Upper lobe of right lung (tissue), 1 donor: ENCODE measurements at regions not wholly inside any gene's neighbourhood (a gene's known extent, or its start where the extent isn't known, plus 50 kb on each side); places are given as distances from the start of the nearest gene placed in this dataset.

Source experiments
- ATAC-seq: fragments of 200-7000 bp; cut with Tn5 transposase; one replicate; pipeline ENCODE4 v1.9.1; 2020; ENCODE audit warnings: mild to moderate bottlenecking, moderate library complexity
- DNase-seq: peaks from one replicate; pipeline ENCODE4 v3.0.0-alpha.2; 2020
- H3K27ac ChIP-seq: fragments of 200-600 bp; one replicate; pipeline ENCODE4 v1.8.0; 2022
- H3K27me3 ChIP-seq: fragments of 200-600 bp; one replicate; pipeline ENCODE4 v1.8.0; 2022; ENCODE audit warnings: mild to moderate bottlenecking
- H3K36me3 ChIP-seq: fragments of 200-600 bp; one replicate; pipeline ENCODE4 v1.8.0; 2022
- H3K4me1 ChIP-seq: fragments of 200-600 bp; one replicate; pipeline ENCODE4 v1.8.0; 2022
- H3K4me3 ChIP-seq: fragments of 200-600 bp; one replicate; pipeline ENCODE4 v1.8.0; 2022; ENCODE audit warnings: mild to moderate bottlenecking
- H3K9me3 ChIP-seq: fragments of 200-600 bp; one replicate; pipeline ENCODE4 v1.8.0; 2022
- intact Hi-C: fragments of 100-400 bp; cut with DNase I; formaldehyde crosslinking; loops from one replicate; pipeline ENCODE4 v1.11.0; 2022
- TF ChIP-seq, protein P1 (sequence below): fragments of 200-600 bp; IDR thresholded peaks from one replicate; pipeline ENCODE4 v1.8.0; 2022; ENCODE audit warnings: antibody characterized with exemption
- donor health status: DM: no; HTN: yes; CAD: no; lungs with severe emphysema.

DNA sequence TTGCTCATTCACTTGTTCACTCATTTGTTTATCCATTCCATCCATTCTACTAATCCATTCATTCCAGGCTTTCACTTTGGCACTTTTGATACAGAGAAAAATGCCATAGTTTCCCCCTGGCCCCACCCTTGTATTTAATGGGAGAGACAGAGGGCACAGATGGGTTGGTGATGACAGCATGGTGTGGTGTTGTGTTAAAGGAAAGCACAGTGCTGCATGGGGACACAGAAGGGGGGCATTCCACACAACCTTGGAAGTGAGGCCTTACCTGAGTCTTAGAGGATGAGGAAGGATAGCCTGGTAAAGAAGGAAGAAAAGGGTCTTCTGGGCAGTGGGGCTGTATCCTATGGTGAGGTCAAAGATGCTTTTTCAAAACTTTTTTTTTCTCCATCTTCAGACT, 248.5 kb upstream of the C11orf87 start:
- no peaks in the 10 kb centered on the region for H3K4me1 ChIP-seq
- no peak for ATAC-seq
- H3K27ac ChIP-seq: no peak overlapping the region
- no peak for DNase-seq
- TF ChIP-seq, protein P1, sequence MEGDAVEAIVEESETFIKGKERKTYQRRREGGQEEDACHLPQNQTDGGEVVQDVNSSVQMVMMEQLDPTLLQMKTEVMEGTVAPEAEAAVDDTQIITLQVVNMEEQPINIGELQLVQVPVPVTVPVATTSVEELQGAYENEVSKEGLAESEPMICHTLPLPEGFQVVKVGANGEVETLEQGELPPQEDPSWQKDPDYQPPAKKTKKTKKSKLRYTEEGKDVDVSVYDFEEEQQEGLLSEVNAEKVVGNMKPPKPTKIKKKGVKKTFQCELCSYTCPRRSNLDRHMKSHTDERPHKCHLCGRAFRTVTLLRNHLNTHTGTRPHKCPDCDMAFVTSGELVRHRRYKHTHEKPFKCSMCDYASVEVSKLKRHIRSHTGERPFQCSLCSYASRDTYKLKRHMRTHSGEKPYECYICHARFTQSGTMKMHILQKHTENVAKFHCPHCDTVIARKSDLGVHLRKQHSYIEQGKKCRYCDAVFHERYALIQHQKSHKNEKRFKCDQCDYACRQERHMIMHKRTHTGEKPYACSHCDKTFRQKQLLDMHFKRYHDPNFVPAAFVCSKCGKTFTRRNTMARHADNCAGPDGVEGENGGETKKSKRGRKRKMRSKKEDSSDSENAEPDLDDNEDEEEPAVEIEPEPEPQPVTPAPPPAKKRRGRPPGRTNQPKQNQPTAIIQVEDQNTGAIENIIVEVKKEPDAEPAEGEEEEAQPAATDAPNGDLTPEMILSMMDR: no peak
- no peak overlapping the region for H3K4me3 ChIP-seq
- no peaks in the 10 kb centered on the region for H3K36me3 ChIP-seq
- no peaks in the 10 kb centered on the region for H3K9me3 ChIP-seq
- H3K27me3 ChIP-seq: no peaks in the 10 kb centered on the region
- intact Hi-C loops: no loop called here

DNA sequence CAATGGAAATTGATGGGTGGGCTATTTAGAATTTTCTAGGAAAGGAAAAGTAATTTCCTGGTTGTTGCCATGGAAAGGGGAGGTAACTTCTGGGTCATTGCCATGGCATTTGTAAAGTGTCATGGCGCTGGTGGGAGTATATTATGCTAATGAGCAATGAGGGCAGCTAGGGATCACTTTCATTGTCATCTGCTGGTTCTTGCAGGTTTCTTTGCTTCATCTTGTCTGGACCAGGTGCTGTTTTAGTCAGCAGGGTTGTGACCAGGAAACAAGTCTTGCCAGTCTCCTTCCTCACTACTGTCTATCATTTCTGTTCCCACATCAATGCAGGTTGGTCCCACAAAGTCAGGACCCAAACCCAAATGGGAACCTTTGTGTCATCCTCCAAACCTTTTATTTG, 237.6 kb upstream of the C11orf87 start:
- DNase-seq: no peak
- no peak overlapping the region for H3K4me3 ChIP-seq
- H3K4me1 ChIP-seq: no peaks in the 10 kb centered on the region
- intact Hi-C loops: no loop called here
- no peaks in the 10 kb centered on the region for H3K27me3 ChIP-seq
- no peak overlapping the region for H3K27ac ChIP-seq
- TF ChIP-seq, protein P1: no peak
- no peak for ATAC-seq
- no peaks in the 10 kb centered on the region for H3K36me3 ChIP-seq
- no peaks in the 10 kb centered on the region for H3K9me3 ChIP-seq

DNA sequence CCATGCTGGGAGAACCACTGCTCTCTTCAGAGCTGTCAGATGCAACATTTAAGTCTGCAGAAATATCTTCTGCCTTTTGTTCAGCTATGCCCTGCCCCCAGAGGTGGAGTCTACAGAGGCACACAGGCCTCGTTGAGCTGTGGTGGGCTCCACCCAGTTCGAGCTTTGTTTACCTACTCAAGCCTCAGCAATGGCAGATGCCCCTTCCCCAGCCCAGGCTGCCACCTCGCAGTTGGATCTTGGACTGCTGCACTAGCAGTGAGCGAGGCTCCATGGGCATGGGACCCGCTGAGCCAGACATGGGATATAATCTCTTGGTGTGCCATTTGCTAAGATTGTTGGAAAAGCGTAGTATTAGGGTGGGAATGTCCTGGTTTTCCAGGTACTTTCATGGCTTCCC, 229.1 kb upstream of the C11orf87 start:
- no peaks in the 10 kb centered on the region for H3K36me3 ChIP-seq
- no peak overlapping the region for H3K4me3 ChIP-seq
- no peaks in the 10 kb centered on the region for H3K4me1 ChIP-seq
- no peak overlapping the region for H3K27ac ChIP-seq
- DNase-seq: no peak
- no peaks in the 10 kb centered on the region for H3K27me3 ChIP-seq
- TF ChIP-seq, protein P1: no peak
- H3K9me3 ChIP-seq: no peaks in the 10 kb centered on the region
- intact Hi-C loops: no loop called here
- ATAC-seq: no peak

DNA sequence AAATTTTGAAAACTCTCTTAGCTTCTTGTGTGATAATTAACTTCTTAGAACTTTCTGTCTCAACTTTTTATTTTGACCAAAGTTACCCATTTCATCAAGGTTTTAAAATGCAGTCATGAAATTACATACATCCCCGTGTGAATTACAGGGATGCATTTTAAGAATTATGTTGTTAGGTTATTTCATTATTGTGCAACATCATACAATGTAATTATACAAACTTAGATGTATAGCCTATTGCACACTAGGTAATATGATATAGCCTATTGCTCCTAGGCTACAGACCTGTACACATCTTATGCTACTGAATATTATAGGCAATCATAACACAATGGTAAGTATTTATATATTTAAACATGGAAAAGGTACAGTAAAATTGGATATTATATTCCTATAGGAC, 228.1 kb upstream of the C11orf87 start:
- intact Hi-C loops: no loop called here
- H3K27ac ChIP-seq: no peak overlapping the region
- no peaks in the 10 kb centered on the region for H3K27me3 ChIP-seq
- H3K4me3 ChIP-seq: no peak overlapping the region
- no peaks in the 10 kb centered on the region for H3K4me1 ChIP-seq
- H3K36me3 ChIP-seq: no peaks in the 10 kb centered on the region
- TF ChIP-seq, protein P1: no peak
- DNase-seq: no peak
- H3K9me3 ChIP-seq: no peaks in the 10 kb centered on the region
- ATAC-seq: no peak

DNA sequence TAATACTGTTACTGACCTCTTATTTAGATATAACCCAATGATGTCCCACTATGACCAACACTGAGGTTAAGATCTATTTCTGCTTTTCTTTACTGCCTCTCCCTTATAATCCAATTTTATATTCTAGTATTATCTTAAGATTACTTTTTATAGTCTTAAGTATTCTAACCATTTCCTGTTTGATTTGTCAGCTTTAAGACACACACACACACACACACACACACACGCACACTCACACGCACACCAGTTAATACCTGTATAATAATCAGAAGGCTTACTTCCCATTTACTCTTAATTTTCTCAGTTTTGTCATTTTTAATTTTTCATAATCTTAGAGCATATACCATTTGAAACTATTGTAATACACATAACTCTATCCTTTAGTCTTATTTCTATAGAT, 226.0 kb upstream of the C11orf87 start:
- TF ChIP-seq, protein P1: no peak
- DNase-seq (no peak), ATAC-seq (no peak)
- Histone ChIP-seq H3K27ac (no peak overlapping the region), H3K36me3 (no peaks in the 10 kb centered on the region), H3K4me3 (no peak overlapping the region), H3K9me3 (no peaks in the 10 kb centered on the region), H3K27me3 (no peaks in the 10 kb centered on the region), H3K4me1 (no peaks in the 10 kb centered on the region)
- intact Hi-C loops: no loop called here

DNA sequence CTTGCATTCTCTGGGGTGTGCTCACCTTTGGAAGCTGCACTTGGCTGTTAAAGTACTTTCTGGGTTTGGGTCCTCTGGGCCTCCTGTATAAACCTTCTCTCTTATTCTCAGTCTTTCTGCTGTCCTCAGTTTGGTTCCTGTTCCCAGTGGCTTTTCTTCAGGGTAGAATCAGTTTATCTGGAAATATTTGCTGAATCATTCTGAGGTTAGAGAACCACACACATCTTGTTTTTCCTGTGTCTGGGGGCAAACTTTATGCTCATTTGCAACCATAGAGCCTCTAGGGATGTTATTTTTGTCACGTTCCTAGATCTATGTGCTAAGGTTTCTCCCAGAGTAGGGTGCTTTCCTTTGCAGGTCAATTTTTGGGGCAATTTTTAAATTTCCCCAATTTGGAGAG, 224.3 kb upstream of the C11orf87 start:
- intact Hi-C loops: no loop called here
- DNase-seq (no peak), ATAC-seq (no peak)
- TF ChIP-seq, protein P1: no peak
- Histone ChIP-seq H3K27ac (no peak overlapping the region), H3K4me1 (no peaks in the 10 kb centered on the region), H3K36me3 (no peaks in the 10 kb centered on the region), H3K4me3 (no peak overlapping the region), H3K9me3 (no peaks in the 10 kb centered on the region), H3K27me3 (no peaks in the 10 kb centered on the region)
